ENCODE measurements at regions not wholly inside any gene's neighbourhood (a gene's known extent, or its start where the extent isn't known, plus 50 kb on each side); places are given as distances from the start of the nearest gene placed in this dataset.

GRCh38 chr3:194767446-194768207 is 81.9 kb downstream of the FAM43A start:
- intact Hi-C loops (cut with DNase I): loop anchor here (10.0 kb wide), 1 partner anchor 497 kb away; no protein-coding TSS in a partner anchor
- DNase-seq: peak in 1 of 10 donors; percentile 35

- intact Hi-C loops (cut with DNase I): loop anchor here (10.0 kb wide), 1 partner anchor 496 kb away; no protein-coding TSS in a partner anchor
These were observed 82.9 kb downstream of the FAM43A start for GRCh38 chr3:194768586-194768985.

GRCh38 chr3:194769020-194769643 is 83.4 kb downstream of the FAM43A start:
- intact Hi-C loops (cut with DNase I): loop anchor here (10.0 kb wide), 1 partner anchor 496 kb away; no protein-coding TSS in a partner anchor
- peak; percentile 78 to 98 (median 85) for DNase-seq

More at GRCh38 chr3:194768586-194768985, 82.9 kb downstream of the FAM43A start:
- DNase-seq: peak in 1 of 10 donors; percentile 79

- DNase-seq: peak in 7 of 10 donors; percentile 19 to 93 (median 65)
- intact Hi-C loops (cut with DNase I): no loop called here
These were observed 86.7 kb downstream of the FAM43A start for GRCh38 chr3:194772241-194773000.

- intact Hi-C loops (cut with DNase I): no loop called here
- DNase-seq: peak in 1 of 10 donors; percentile 45
These were observed 87.5 kb downstream of the FAM43A start for GRCh38 chr3:194773216-194773615.

GRCh38 chr3:194773771-194774455 is 88.2 kb downstream of the FAM43A start:
- peak in 1 of 10 donors; percentile 47 for DNase-seq
- intact Hi-C loops (cut with DNase I): no loop called here

- intact Hi-C loops (cut with DNase I): no loop called here
- peak in 1 of 10 donors; percentile 16 for DNase-seq
These were observed 89.6 kb downstream of the FAM43A start for GRCh38 chr3:194775266-194775665.

GRCh38 chr3:194775731-194776130 is 90.0 kb downstream of the FAM43A start:
- DNase-seq: peak in 2 of 10 donors; percentile 34 to 82
- intact Hi-C loops (cut with DNase I): no loop called here

GRCh38 chr3:194777729-194778128 is 92.0 kb downstream of the FAM43A start:
- intact Hi-C loops (cut with DNase I): no loop called here
- peak in 1 of 10 donors; percentile 14 for DNase-seq

- intact Hi-C loops (cut with DNase I): no loop called here
- no peak for DNase-seq
These were observed 94.1 kb downstream of the FAM43A start for GRCh38 chr3:194779729-194780224.

GRCh38 chr3:194780706-194781105 is 95.0 kb downstream of the FAM43A start:
- intact Hi-C loops (cut with DNase I): no loop called here
- DNase-seq: no peak

GRCh38 chr3:194781617-194782016 is 95.9 kb downstream of the FAM43A start:
- DNase-seq: no peak
- intact Hi-C loops (cut with DNase I): no loop called here

- intact Hi-C loops (cut with DNase I): no loop called here
- peak in 1 of 10 donors; percentile 68 for DNase-seq
These were observed 97.2 kb downstream of the FAM43A start for GRCh38 chr3:194782698-194783404.

GRCh38 chr3:194784361-194784760 is 98.7 kb downstream of the FAM43A start:
- intact Hi-C loops (cut with DNase I): no loop called here
- peak in 1 of 10 donors; percentile 27 for DNase-seq

- DNase-seq: peak in 1 of 10 donors; percentile 57
- intact Hi-C loops (cut with DNase I): no loop called here
These were observed 99.6 kb downstream of the FAM43A start for GRCh38 chr3:194785315-194785714.

GRCh38 chr3:194787072-194787471 is 101.4 kb downstream of the FAM43A start:
- intact Hi-C loops (cut with DNase I): no loop called here
- no peak for DNase-seq

GRCh38 chr3:194787650-194788049 is 102.0 kb downstream of the FAM43A start:
- intact Hi-C loops (cut with DNase I): no loop called here
- DNase-seq: no peak

GRCh38 chr3:194792368-194792767 is 106.7 kb downstream of the FAM43A start:
- intact Hi-C loops (cut with DNase I): no loop called here
- DNase-seq: no peak

GRCh38 chr3:194797555-194798250 is 112.0 kb downstream of the FAM43A start:
- intact Hi-C loops (cut with DNase I): no loop called here

More at GRCh38 chr3:194797555-194798250, 112.0 kb downstream of the FAM43A start:
- DNase-seq: peak in 1 of 10 donors; percentile 12

Measured in posterior cingulate gyrus (tissue), 11 donors.